SK-N-SH treated with all-trans-retinoic acid at 6 μM for 48 hours (cell line): ENCODE measurements at regions not wholly inside any gene's neighbourhood (a gene's known extent, or its start where the extent isn't known, plus 50 kb on each side); places are given as distances from the start of the nearest gene placed in this dataset.

Experiments
- CREB5 ChIP-seq: fragments of 250-450 bp; sonication (Bioruptor Pico); IDR thresholded peaks from 2 replicates; pipeline ENCODE4 v1.5.1; 2020; ENCODE audit warnings: low read depth, mild to moderate bottlenecking, moderate library complexity
- CSDC2 ChIP-seq: fragments of 250-450 bp; sonication (Bioruptor Pico); IDR thresholded peaks from 2 replicates; pipeline ENCODE4 v1.5.0; 2020; ENCODE audit warnings: mild to moderate bottlenecking, moderate library complexity
- ISL1 ChIP-seq: fragments of 250-450 bp; sonication (Bioruptor Pico); IDR thresholded peaks from 2 replicates; pipeline ENCODE4 v2.1.2; 2022; ENCODE audit warnings: mild to moderate bottlenecking, moderate library complexity
- TOX ChIP-seq: fragments of 250-450 bp; sonication (Bioruptor Pico); IDR thresholded peaks from 2 replicates; pipeline ENCODE4 v1.8.0; 2021; ENCODE audit warnings: mild to moderate bottlenecking, moderate library complexity, borderline replicate concordance
- ZC3H10 ChIP-seq: fragments of 250-450 bp; sonication (Bioruptor Pico); IDR thresholded peaks from 2 replicates; pipeline ENCODE4 v1.5.1; 2021; ENCODE audit warnings: mild to moderate bottlenecking, moderate library complexity
- ZFP3 ChIP-seq: fragments of 250-450 bp; sonication (Bioruptor Pico); IDR thresholded peaks from 2 replicates; pipeline ENCODE4 v1.5.0; 2020; ENCODE audit warnings: mild to moderate bottlenecking, moderate library complexity
- ZNF565 ChIP-seq: fragments of 450-650 bp; formaldehyde crosslinking; conservative IDR thresholded peaks from 2 replicates; pipeline ENCODE4 v1.5.0; 2020; ENCODE audit warnings: low read depth, mild to moderate bottlenecking, moderate library complexity
- ZNF70 ChIP-seq: fragments of 450-650 bp; formaldehyde crosslinking; IDR thresholded peaks from 2 replicates; pipeline ENCODE4 v1.5.0; 2020; ENCODE audit warnings: mild to moderate bottlenecking, moderate library complexity
- TF ChIP-seq, protein P1 (sequence below): fragments of 250-450 bp; sonication (Bioruptor Pico); IDR thresholded peaks from 2 replicates; pipeline ENCODE4 v1.8.0; 2020; ENCODE audit warnings: mild to moderate bottlenecking, moderate library complexity, borderline replicate concordance

DNA sequence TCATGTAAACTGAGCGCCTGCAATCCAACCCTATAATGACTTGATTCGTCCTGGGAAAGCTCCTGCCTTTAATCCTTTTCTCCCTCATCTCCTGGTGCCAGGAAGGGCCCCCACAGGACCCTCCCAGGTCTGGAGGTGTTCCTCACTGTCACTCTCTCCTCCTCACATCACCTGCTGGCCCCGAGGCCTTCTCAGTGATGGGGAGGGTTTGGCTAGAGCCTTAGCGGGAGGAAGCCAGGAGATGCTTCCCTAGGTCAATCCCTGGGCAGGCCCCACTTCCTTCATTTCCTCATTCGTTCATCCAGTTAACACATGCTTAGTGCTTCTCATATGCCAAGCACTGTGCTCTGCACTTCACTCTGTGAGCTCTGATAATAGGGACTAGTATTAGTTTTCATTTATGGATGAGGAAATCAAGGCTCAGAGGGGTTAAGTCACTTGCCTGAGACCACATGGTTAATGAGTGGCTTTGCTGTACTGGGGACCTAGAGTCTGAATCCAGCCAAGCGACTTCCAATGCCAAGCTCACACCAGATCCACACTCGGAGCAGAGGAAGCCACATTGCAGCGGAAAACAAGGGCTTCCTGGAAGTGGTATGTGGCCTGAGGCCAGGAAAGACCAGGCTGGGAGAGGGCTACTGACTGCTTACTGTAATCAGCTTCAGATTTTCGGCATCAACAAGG lies 50.3 kb upstream of the CHRNB4 start:
- TF ChIP-seq ZC3H10 (CRISPR knock-in tag) (no peak), ZFP3 (no peak), CSDC2 (CRISPR knock-in tag) (no peak), ZNF565 (CRISPR knock-in tag) (no peak), TOX (CRISPR knock-in tag) (no peak), ISL1 (CRISPR knock-in tag) (no peak), CREB5 (no peak), ZNF70 (CRISPR knock-in tag) (no peak)
- TF ChIP-seq, protein P1, sequence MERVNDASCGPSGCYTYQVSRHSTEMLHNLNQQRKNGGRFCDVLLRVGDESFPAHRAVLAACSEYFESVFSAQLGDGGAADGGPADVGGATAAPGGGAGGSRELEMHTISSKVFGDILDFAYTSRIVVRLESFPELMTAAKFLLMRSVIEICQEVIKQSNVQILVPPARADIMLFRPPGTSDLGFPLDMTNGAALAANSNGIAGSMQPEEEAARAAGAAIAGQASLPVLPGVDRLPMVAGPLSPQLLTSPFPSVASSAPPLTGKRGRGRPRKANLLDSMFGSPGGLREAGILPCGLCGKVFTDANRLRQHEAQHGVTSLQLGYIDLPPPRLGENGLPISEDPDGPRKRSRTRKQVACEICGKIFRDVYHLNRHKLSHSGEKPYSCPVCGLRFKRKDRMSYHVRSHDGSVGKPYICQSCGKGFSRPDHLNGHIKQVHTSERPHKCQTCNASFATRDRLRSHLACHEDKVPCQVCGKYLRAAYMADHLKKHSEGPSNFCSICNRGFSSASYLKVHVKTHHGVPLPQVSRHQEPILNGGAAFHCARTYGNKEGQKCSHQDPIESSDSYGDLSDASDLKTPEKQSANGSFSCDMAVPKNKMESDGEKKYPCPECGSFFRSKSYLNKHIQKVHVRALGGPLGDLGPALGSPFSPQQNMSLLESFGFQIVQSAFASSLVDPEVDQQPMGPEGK (CRISPR knock-in tag): no peak
